ENCODE measurements at regions not wholly inside any gene's neighbourhood (a gene's known extent, or its start where the extent isn't known, plus 50 kb on each side); places are given as distances from the start of the nearest gene placed in this dataset.

- no peak for TF ChIP-seq ZNF274 (IDR thresholded peaks at IDR 0.05; ENCODE audit: low read depth, low read length)
- TF ChIP-seq YY1 (IDR thresholded peaks at IDR 0.05; ENCODE audit: insufficient read depth, insufficient read length) = no peak
Measured at GRCh38 chr3:976006-976405, 116.8 kb upstream of the CNTN6 start.

All from NT2/D1 (cell line).